ENCODE measurements at regions not wholly inside any gene's neighbourhood (a gene's known extent, or its start where the extent isn't known, plus 50 kb on each side); places are given as distances from the start of the nearest gene placed in this dataset.

GRCh38 chr3:89613241-89613640 lies 505.8 kb downstream of the EPHA3 start:
- FAIRE-seq (no peak), DNase-seq (ENCODE audit: extremely low read depth in 1 of 4, low spot score in 3 of 4) (no peak), ATAC-seq (no peak)
- Histone ChIP-seq H3K27ac (ENCODE audit: extremely low read depth, low read depth, low read length) (no peak overlapping the region), H3K79me2 (ENCODE audit: control insufficient read depth, insufficient read depth, low read length) (no peaks in the 10 kb centered on the region), H3K9ac (ENCODE audit: insufficient read depth in 1 of 2, low read depth in 2 of 2, low read length in 2 of 2) (no peak overlapping the region), H3K36me3 (ENCODE audit: control insufficient read depth, insufficient read depth, low read length) (no peaks in the 10 kb centered on the region), H3K27me3 (ENCODE audit: control insufficient read depth in 2 of 2, insufficient read depth in 2 of 2, low read length in 2 of 2) (no peaks in the 10 kb centered on the region), H3K9me1 (ENCODE audit: control insufficient read depth, insufficient read depth, low read length) (no peaks in the 10 kb centered on the region), H4K20me1 (replicated peaks; ENCODE audit: control insufficient read depth, insufficient read depth, low read length) (no peaks in the 10 kb centered on the region), H3K4me1 (replicated peaks in 1 of 2; ENCODE audit: control insufficient read depth in 2 of 2, insufficient read depth in 2 of 2, low read length in 2 of 2) (no peaks in the 10 kb centered on the region), H3K4me2 (ENCODE audit: insufficient read depth, low read length) (no peak overlapping the region), H3K4me3 (no peak overlapping the region), H2AFZ (ENCODE audit: low read depth, low read length) (no peak overlapping the region), H3K9me3 (replicated peaks; ENCODE audit: control insufficient read depth, insufficient read depth, low read depth, low read length) (no peaks in the 10 kb centered on the region)
- ChIA-PET CTCF (ENCODE audit: low intra/inter-chr PET ratio) (no interaction called here), POLR2A (no interaction called here)
- 0% methylated on average over 1 of the region's 1 CpG for WGBS (ENCODE audit: insufficient coverage, low coverage, missing lambda C conversion rate)
- BruUV-seq (replicated peaks), result no TSS peak
- intact Hi-C loops (cut with micrococcal nuclease), result no loop called here
- in situ Hi-C loops (cut with MboI), result no loop called here
- TF ChIP-seq HIVEP1 (CRISPR knock-in tag; IDR thresholded peaks at IDR 0.05), result no peak
- TF ChIP-seq HOXB6 (CRISPR knock-in tag; IDR thresholded peaks at IDR 0.05; ENCODE audit: borderline replicate concordance), result no peak
- no peak for TF ChIP-seq FOXJ2 (tag; IDR thresholded peaks at IDR 0.05)
- TF ChIP-seq, protein P1, sequence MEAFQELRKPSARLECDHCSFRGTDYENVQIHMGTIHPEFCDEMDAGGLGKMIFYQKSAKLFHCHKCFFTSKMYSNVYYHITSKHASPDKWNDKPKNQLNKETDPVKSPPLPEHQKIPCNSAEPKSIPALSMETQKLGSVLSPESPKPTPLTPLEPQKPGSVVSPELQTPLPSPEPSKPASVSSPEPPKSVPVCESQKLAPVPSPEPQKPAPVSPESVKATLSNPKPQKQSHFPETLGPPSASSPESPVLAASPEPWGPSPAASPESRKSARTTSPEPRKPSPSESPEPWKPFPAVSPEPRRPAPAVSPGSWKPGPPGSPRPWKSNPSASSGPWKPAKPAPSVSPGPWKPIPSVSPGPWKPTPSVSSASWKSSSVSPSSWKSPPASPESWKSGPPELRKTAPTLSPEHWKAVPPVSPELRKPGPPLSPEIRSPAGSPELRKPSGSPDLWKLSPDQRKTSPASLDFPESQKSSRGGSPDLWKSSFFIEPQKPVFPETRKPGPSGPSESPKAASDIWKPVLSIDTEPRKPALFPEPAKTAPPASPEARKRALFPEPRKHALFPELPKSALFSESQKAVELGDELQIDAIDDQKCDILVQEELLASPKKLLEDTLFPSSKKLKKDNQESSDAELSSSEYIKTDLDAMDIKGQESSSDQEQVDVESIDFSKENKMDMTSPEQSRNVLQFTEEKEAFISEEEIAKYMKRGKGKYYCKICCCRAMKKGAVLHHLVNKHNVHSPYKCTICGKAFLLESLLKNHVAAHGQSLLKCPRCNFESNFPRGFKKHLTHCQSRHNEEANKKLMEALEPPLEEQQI (IDR thresholded peaks at IDR 0.05), result no peak
- no peak for TF ChIP-seq STAG1 (CRISPR knock-in tag; IDR thresholded peaks at IDR 0.05; ENCODE audit: borderline replicate concordance)
- TF ChIP-seq MEF2D (tag; conservative IDR thresholded peaks at IDR 0.05; ENCODE audit: low read depth), result no peak
- TF ChIP-seq, protein P2, sequence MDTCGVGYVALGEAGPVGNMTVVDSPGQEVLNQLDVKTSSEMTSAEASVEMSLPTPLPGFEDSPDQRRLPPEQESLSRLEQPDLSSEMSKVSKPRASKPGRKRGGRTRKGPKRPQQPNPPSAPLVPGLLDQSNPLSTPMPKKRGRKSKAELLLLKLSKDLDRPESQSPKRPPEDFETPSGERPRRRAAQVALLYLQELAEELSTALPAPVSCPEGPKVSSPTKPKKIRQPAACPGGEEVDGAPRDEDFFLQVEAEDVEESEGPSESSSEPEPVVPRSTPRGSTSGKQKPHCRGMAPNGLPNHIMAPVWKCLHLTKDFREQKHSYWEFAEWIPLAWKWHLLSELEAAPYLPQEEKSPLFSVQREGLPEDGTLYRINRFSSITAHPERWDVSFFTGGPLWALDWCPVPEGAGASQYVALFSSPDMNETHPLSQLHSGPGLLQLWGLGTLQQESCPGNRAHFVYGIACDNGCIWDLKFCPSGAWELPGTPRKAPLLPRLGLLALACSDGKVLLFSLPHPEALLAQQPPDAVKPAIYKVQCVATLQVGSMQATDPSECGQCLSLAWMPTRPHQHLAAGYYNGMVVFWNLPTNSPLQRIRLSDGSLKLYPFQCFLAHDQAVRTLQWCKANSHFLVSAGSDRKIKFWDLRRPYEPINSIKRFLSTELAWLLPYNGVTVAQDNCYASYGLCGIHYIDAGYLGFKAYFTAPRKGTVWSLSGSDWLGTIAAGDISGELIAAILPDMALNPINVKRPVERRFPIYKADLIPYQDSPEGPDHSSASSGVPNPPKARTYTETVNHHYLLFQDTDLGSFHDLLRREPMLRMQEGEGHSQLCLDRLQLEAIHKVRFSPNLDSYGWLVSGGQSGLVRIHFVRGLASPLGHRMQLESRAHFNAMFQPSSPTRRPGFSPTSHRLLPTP (IDR thresholded peaks at IDR 0.05; ENCODE audit: borderline replicate concordance, extremely low read depth, insufficient read length), result no peak
- TF ChIP-seq CHCHD3 (CRISPR knock-in tag; IDR thresholded peaks at IDR 0.05), result no peak
- no peak for TF ChIP-seq ZBTB11 (CRISPR knock-in tag; IDR thresholded peaks at IDR 0.05)
- no peak for TF ChIP-seq C11orf30 (IDR thresholded peaks at IDR 0.05; ENCODE audit: low read depth)
- TF ChIP-seq ZFX (CRISPR knock-in tag; IDR thresholded peaks at IDR 0.05), result no peak
- TF ChIP-seq PTTG1 (tag; IDR thresholded peaks at IDR 0.05; ENCODE audit: low read depth), result no peak
- no peak for TF ChIP-seq BRD4 (IDR thresholded peaks at IDR 0.05)
- no peak for TF ChIP-seq ZNF282 (CRISPR knock-in tag; IDR thresholded peaks at IDR 0.05)
